NCI-H1417 (cell line): ENCODE measurements at regions not wholly inside any gene's neighbourhood (a gene's known extent, or its start where the extent isn't known, plus 50 kb on each side); places are given as distances from the start of the nearest gene placed in this dataset.

Experiments used
- DNase-seq, 3 experiments: peaks; one replicate each; lab custom pipeline; 2025; lab: John Stamatoyannopoulos, UW

DNA sequence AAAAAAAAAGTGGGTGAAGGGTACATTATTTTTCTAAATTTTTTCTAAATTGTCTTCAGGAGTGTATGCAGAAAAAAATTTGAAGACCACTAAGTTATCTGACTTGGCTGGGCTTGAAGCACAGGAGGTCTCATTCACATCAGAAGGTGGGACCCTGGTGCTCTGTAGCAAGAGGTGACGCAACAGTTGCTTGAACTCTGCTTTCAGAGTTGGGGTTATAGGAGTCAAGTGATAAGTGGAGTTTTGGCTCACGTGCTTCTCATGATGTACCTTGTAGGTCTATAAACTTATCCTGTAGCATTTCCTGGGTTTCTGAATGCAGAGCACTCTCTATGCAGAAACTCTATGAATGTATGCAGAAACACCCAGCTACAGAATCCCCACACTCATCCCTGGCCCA is 58.5 kb upstream of the FOXC1 start:
- DNase-seq, result no peak

DNA sequence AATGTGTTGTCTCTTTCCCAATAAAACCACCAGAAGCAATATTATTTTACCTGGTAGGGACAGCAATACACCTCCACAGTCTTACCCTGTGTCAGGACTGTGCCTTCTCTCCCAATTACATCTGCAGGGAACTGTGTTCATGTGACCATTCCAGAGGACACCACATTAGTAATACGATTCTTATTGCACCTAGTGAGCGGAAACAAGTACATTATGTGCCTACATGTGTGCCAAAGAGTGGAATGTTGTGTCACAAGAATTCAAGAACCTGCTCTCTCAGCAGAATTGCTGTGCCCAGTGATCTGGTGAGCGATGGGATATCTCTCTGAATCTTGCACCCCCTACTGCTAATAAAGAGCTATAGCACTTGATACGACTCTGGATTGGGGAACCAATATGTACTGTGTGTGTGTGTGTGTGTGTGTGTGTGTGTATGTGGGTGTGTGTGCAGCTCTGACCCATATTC is 57.4 kb upstream of the FOXC1 start:
- DNase-seq, result no peak

DNA sequence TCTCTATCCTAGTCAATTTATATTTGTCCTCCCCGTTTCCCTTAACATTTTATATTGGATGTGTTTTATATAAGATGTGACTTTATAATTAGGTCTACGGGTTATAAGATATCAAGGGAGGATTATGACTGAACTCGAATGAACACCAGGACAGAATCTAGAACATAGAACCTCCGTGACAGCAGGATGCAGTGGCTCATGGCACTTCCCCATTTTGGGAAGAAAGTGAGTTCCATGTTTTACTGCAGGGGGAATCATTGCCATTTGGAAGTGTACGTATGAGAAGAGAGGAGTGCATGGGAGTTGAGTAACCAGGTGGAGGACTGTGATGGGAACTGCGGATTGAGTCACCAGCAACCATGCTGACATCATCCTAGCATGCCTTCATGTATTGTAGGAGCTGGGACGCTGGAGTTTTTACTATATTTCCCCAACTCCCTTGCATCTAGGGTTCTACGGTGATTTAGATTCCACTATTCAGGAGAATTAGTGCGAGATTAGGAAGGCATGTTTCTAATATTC is 56.1 kb upstream of the FOXC1 start:
- DNase-seq, result no peak

DNA sequence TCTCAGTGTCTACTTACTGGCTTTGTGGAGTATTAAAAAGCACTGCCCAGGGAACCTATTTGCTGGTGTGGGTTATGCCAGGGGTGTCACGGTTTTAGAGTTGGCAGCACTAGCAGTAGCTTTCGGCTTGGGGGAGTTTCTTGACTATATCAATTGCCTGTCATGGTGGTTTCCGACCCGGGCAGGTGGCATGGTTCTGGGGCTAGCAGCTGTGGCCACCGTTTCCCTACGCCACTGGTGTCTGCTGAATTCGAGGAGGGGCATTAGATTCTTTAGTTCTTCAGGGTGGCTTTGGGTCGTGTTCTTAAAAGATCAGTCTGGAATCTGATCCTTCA is 55.6 kb upstream of the FOXC1 start:
- DNase-seq, result no peak

DNA sequence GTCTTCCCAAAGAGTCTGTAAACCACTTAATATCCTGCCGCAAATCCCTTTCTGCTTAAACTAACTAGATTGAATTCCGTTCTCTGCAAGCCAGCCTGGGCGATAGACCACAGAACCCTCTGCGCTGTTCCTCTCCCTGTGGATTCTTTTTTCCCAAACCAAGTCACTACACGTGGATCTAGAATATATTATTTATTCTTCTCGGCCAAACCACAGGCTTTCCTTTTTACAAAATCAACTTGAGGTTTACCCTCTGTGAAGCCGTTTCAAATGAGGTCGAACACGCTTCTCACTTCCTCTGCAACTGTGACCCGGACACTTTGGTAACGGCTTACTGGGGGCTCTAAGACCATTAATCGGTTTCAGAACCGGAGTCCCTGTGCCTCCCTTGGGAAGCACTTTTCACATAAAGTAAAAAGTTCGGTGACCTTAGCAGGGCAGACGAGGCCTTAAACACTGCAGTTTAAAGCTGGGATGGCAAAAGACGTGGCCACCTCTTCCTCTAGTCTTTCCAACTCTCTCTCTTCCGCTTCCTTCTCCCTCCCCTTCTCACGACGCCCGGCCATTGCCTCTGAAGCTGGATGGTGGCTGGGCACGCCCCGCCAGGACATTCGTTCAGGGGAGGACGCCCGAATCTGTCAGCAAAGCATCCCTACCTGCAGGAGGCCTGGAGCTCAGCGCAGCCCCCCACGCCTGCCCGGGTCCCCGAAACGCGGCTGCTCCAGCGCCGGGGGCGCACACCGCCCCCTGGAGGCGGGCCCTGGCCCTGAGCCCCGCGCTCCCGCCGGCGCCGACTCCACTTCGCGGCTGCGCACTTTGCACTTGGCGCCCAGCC is 55.0 kb upstream of the FOXC1 start:
- no peak for DNase-seq

DNA sequence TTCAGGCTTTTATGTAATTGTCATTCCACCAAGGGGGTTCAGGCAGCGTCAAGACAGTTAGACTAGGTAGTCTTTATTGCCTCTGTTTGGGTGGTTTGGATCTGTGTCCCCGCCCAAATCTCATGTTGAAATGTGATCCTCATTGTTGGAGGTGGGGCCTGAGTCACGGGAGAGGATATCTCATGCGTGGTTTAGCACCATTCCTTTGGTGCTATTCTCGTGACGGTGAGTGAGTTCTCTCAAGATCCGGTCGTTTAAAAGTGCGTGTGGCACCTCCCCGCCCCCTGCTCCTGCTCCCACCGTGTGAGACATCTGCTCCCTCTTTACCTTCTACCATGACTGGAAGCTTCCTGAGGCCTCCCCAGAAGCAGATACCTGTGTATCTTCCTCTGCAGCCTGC is 51.3 kb upstream of the FOXC1 start:
- DNase-seq, result no peak
